Cerebellar cortex (tissue), 1 donor: ENCODE measurements at regions not wholly inside any gene's neighbourhood (a gene's known extent, or its start where the extent isn't known, plus 50 kb on each side); places are given as distances from the start of the nearest gene placed in this dataset.

Experiments used
- DNase-seq: peaks from one replicate; pipeline ENCODE4 v3.0.0-alpha.2; 2015; ENCODE audit warnings: low spot score

- DNase-seq: no peak
Observed at GRCh38 chr13:38606699-38607535, 80.0 kb upstream of the FREM2 start.

DNA sequence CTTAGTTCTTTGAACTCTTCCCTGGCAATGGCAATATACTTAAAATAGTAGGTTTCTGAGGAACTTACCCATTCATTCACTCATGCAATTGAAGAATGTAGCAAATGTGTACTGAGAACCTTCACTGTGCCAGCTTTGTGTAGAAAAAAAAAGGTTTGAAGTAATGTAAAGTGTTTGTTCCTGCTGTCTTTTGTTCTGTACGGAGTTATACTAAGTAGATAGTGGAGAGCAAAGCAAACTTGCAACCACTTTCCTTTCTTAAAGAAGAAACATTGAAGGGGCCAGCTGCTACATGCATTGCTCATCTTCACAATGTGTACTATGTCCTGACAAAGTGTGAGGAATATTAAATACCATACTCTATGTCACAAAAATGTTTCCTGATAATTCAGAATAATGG lies 68.9 kb upstream of the FREM2 start:
- no peak for DNase-seq

- DNase-seq: no peak
Observed at GRCh38 chr13:38618336-38618735, 68.5 kb upstream of the FREM2 start.

GRCh38 chr13:38618881-38619280 lies 68.0 kb upstream of the FREM2 start:
- DNase-seq: no peak

- DNase-seq: no peak
Observed at GRCh38 chr13:38620876-38621275, 66.0 kb upstream of the FREM2 start.

DNA sequence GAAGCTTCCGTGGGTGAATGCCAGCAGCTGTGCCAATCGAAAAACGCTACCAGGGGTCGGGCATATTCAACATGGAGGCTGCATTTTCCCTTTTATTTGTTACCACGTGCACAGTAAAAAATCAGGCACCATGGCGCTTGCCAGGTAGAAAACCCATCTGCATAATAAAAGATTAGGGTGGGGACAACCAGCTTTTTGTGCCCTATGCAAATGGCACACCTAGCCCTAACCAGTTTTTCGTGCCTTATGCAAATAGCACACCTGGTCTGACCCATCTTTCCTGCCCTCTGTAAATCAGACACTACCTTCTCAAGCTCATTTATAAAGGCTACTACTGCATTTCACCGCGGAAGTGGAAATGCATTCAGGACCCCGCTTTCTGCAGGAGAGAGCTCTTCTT lies 62.1 kb upstream of the FREM2 start:
- DNase-seq: no peak

DNA sequence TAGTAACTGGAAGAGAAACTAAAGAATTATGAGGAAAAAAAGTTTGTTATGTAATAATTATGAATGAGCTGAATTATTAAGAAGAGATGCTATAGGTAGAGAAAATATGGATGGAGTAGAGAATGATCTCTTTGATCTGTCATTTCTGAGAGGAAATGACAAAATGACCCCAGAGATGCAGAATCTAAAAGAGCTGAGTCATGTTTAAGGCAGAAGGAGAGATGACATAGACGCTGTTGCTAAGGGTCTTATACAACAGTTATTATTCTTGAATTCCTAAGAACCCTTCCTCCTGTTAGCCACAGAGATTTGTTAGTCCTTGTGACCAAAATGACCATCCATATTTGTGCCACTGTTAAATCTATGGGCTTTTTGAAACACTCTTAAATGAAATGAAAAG lies 58.3 kb upstream of the FREM2 start:
- no peak for DNase-seq

DNA sequence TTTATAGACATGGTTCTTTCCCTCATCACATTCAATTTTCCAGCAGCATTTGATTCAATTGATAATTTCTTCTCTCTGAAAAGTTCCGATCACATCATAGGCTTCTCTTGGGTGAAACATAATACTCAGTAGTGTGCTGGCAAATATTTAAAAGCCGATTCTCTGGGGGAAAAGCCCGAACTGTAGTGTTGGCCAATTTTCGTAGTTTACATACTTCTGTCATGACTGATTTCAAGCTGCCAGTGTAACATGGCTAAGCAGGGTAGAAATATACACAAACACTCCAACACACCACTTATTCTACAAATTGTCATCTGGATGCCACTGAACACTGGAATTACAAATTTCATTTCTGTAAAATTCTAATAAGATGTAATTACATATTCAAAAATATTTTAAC lies 56.1 kb upstream of the FREM2 start:
- no peak for DNase-seq

- DNase-seq: no peak
Observed at GRCh38 chr13:38635030-38635429, 51.8 kb upstream of the FREM2 start.

DNA sequence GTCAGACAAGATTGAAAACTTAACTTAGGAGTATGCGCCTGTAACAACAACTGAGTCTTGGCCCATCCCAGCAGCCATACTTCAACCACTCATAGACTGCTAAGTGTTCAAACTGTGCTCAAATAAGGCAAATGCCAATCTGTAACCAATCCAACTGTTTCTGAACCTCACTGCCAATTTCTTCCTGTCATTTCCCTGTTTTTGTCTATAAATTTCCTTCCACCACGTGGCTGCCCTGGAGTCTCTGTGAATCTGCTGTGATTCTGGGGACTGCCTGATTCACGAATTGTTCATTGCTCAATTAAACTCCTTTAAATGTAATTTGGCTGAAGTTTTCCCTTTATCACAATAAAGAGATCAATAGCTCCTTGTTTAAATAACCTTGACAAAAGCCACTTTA lies 50.8 kb upstream of the FREM2 start:
- DNase-seq: no peak

DNA sequence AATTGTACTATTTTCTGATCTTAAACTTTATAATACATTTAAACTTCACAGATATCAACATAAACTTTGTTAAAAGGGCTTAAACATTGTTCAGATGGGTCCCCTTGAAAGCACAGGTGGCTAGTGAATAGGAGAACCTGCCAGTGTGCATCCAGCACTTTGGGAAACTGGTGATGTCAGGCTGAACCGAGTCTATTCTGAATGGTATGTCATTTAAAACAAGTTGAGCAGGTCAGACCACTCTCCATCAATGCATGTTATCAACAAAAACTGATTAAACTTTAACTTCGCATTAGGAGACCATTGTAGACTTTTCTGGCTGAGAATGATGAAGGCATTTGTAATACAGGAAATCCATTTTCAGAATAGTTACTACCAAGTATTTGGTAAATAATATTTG lies 50.1 kb upstream of the FREM2 start:
- DNase-seq: no peak
